ENCODE measurements at regions not wholly inside any gene's neighbourhood (a gene's known extent, or its start where the extent isn't known, plus 50 kb on each side); places are given as distances from the start of the nearest gene placed in this dataset.

DNA sequence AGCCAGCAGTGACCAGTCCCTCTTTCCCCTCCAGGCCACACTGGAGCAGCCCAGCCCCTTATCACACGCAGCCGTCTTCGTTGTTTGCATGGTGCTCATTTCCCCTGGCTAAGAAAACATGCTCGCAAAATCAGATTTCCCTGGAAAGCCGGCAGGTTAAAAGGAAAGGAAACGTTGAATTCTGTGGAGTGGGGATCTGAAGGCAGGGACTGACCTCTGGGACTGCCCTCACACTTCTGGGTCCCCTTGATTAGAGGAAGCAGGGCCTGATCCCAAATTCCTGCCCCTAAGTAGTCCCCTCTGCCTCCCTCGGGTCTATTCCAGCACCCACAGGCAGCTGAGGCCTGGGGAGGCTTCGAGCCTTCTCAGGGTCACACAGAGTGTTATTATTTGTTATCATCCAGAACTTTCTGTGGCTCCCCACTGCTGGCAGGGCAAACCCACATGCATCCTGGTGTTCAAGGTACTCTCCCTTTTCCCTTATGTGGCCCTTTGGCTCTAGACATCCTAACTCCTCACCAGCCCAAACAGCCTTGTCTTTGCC is 125.2 kb upstream of the ZBTB40 start:
- Histone ChIP-seq H2BK120ac (ENCODE audit: low read depth, low read length) (no peak overlapping the region), H2AFZ (ENCODE audit: low read depth, low read length) (no peak overlapping the region)
- 85% methylated on average over 5 of the region's 8 CpGs for WGBS

DNA sequence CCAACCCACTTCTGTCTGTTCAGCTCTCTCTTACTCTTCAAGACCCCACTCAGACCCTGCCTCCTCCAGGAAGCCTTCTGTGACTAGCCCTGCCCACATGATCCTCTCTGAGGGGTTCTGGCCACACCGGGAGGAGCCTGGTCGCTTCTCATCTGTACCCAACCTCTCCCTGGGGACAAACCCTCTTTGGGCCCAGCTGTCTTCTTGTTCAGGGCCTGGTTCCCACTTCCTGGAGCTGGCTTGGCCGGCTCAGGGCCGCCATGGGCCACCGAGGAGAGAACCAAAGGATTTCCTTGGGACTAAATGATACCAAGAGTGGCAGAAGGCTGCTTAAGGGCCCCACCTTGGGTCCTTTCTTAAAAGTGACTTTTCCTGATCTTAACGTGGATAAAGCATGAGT is 124.7 kb upstream of the ZBTB40 start:
- H3K9me3 ChIP-seq (ENCODE audit: control insufficient read depth, low read length) = peaks cover under 1% of the 10 kb centered on the region
- H3K9ac ChIP-seq (ENCODE audit: low read length) = no peak overlapping the region
- no peak overlapping the region for H3K4ac ChIP-seq (ENCODE audit: low read depth in 1 of 2, low read length in 2 of 2)
- H4K91ac ChIP-seq (ENCODE audit: low read length) = no peak overlapping the region
- H3K14ac ChIP-seq (ENCODE audit: low read length in 2 of 2) = no peak overlapping the region
- H2BK5ac ChIP-seq (ENCODE audit: low read depth, low read length, poor library complexity, severe bottlenecking) = no peak overlapping the region
- no peak overlapping the region for H2BK12ac ChIP-seq (ENCODE audit: low read length in 2 of 2)
- H3K23ac ChIP-seq (ENCODE audit: low read length in 2 of 2) = no peak overlapping the region
- peaks cover 37 to 46% of the 10 kb centered on the region in 2 experiments for H3K27me3 ChIP-seq (ENCODE audit: control insufficient read depth in 1 of 2, insufficient read depth in 1 of 2, low read length in 2 of 2)
- H3K27ac ChIP-seq (ENCODE audit: low read length, poor library complexity, severe bottlenecking) = no peak overlapping the region
- no peak overlapping the region for H3K18ac ChIP-seq (ENCODE audit: low read depth in 1 of 2, low read length in 2 of 2)
- no peak overlapping the region for H2AFZ ChIP-seq (ENCODE audit: low read depth, low read length)
- WGBS = 79% methylated on average over 6 of the region's 6 CpGs
- no peak for DNase-seq
- no peak overlapping the region for H2BK120ac ChIP-seq (ENCODE audit: low read depth, low read length)
- no peak overlapping the region for H3K4me2 ChIP-seq (ENCODE audit: low read length, poor library complexity, severe bottlenecking)
- H3K79me1 ChIP-seq (replicated peaks; ENCODE audit: low read length, poor library complexity, severe bottlenecking) = no peaks in the 10 kb centered on the region
- no peak overlapping the region for H4K8ac ChIP-seq (ENCODE audit: low read length)
- no peak overlapping the region for H2AK5ac ChIP-seq (ENCODE audit: low read length, severe bottlenecking)
- no peaks in the 10 kb centered on the region for H3K4me1 ChIP-seq (ENCODE audit: control insufficient read depth, insufficient read depth, low read depth, low read length)
- H3K4me3 ChIP-seq (ENCODE audit: insufficient read depth in 1 of 2, low read depth in 1 of 2, low read length in 2 of 2) = no peak overlapping the region
- H2BK15ac ChIP-seq (ENCODE audit: low read depth, poor library complexity, severe bottlenecking) = no peak overlapping the region
- H3K36me3 ChIP-seq (ENCODE audit: control insufficient read depth in 1 of 2, insufficient read depth in 2 of 2, low read depth in 1 of 2, low read length in 2 of 2) = no peaks in the 10 kb centered on the region

More for the DNA sequence above, 125.2 kb upstream of the ZBTB40 start:
- Histone ChIP-seq H3K79me1 (replicated peaks; ENCODE audit: low read length, poor library complexity, severe bottlenecking) (no peaks in the 10 kb centered on the region), H3K4me2 (ENCODE audit: low read length, poor library complexity, severe bottlenecking) (no peak overlapping the region), H3K36me3 (ENCODE audit: control insufficient read depth in 1 of 2, insufficient read depth in 2 of 2, low read depth in 1 of 2, low read length in 2 of 2) (no peaks in the 10 kb centered on the region), H3K9me3 (ENCODE audit: control insufficient read depth, low read length) (peaks cover 3% of the 10 kb centered on the region), H3K4me1 (ENCODE audit: control insufficient read depth, insufficient read depth, low read depth, low read length) (no peaks in the 10 kb centered on the region), H3K14ac (ENCODE audit: low read length in 2 of 2) (no peak overlapping the region), H2AK5ac (ENCODE audit: low read length, severe bottlenecking) (no peak overlapping the region), H4K8ac (ENCODE audit: low read length) (no peak overlapping the region), H2BK15ac (ENCODE audit: low read depth, poor library complexity, severe bottlenecking) (no peak overlapping the region), H3K23ac (ENCODE audit: low read length in 2 of 2) (no peak overlapping the region), H3K9ac (ENCODE audit: low read length) (no peak overlapping the region), H3K4ac (ENCODE audit: low read depth in 1 of 2, low read length in 2 of 2) (peak overlapping the region in 1 of 2 experiments; percentile 28), H3K18ac (ENCODE audit: low read depth in 1 of 2, low read length in 2 of 2) (no peak overlapping the region), H4K91ac (ENCODE audit: low read length) (no peak overlapping the region), H2BK5ac (ENCODE audit: low read depth, low read length, poor library complexity, severe bottlenecking) (no peak overlapping the region), H3K4me3 (ENCODE audit: insufficient read depth in 1 of 2, low read depth in 1 of 2, low read length in 2 of 2) (no peak overlapping the region), H3K27ac (ENCODE audit: low read length, poor library complexity, severe bottlenecking) (no peak overlapping the region), H3K27me3 (ENCODE audit: control insufficient read depth in 1 of 2, insufficient read depth in 1 of 2, low read length in 2 of 2) (peaks cover 42 to 51% of the 10 kb centered on the region in 2 experiments), H2BK12ac (ENCODE audit: low read length in 2 of 2) (no peak overlapping the region)
- no peak for DNase-seq

DNA sequence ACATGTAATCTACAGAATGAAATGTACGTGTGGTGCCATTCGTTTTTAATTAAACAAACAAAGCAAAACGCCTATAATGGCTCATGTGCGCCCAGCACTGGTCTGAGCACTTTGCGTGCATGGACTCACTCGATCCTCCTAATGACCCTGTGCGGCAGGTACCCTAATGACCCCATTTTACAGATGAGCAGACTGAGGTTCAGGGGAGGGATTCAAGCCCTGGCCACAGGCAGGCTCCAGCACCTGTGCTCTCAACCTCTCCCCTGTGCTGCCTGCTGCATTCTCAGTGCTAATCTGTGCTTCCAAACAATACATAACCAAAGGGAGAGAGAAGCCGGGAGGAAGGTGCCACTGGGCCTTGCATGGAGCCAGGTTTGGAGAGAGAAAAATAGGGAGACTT is 124.2 kb upstream of the ZBTB40 start:
- Histone ChIP-seq H3K9me3 (ENCODE audit: control insufficient read depth, low read length) (no peaks in the 10 kb centered on the region), H3K4me3 (ENCODE audit: insufficient read depth in 1 of 2, low read depth in 1 of 2, low read length in 2 of 2) (no peak overlapping the region), H3K4me1 (ENCODE audit: control insufficient read depth, insufficient read depth, low read depth, low read length) (no peaks in the 10 kb centered on the region), H2AFZ (ENCODE audit: low read depth, low read length) (no peak overlapping the region), H4K8ac (ENCODE audit: low read length) (no peak overlapping the region), H3K27ac (ENCODE audit: low read length, poor library complexity, severe bottlenecking) (no peak overlapping the region), H3K4me2 (ENCODE audit: low read length, poor library complexity, severe bottlenecking) (no peak overlapping the region), H3K18ac (ENCODE audit: low read depth in 1 of 2, low read length in 2 of 2) (no peak overlapping the region), H2BK5ac (ENCODE audit: low read depth, low read length, poor library complexity, severe bottlenecking) (no peak overlapping the region), H2BK120ac (ENCODE audit: low read depth, low read length) (no peak overlapping the region), H3K4ac (ENCODE audit: low read depth in 1 of 2, low read length in 2 of 2) (no peak overlapping the region), H2BK12ac (ENCODE audit: low read length in 2 of 2) (no peak overlapping the region), H3K27me3 (ENCODE audit: control insufficient read depth in 1 of 2, insufficient read depth in 1 of 2, low read length in 2 of 2) (peaks cover 37 to 45% of the 10 kb centered on the region in 2 experiments), H4K91ac (ENCODE audit: low read length) (no peak overlapping the region), H3K9ac (ENCODE audit: low read length) (no peak overlapping the region), H3K36me3 (ENCODE audit: control insufficient read depth in 1 of 2, insufficient read depth in 2 of 2, low read depth in 1 of 2, low read length in 2 of 2) (no peaks in the 10 kb centered on the region), H3K79me1 (replicated peaks; ENCODE audit: low read length, poor library complexity, severe bottlenecking) (no peaks in the 10 kb centered on the region), H3K23ac (ENCODE audit: low read length in 2 of 2) (no peak overlapping the region), H3K14ac (ENCODE audit: low read length in 2 of 2) (no peak overlapping the region), H2AK5ac (ENCODE audit: low read length, severe bottlenecking) (no peak overlapping the region), H2BK15ac (ENCODE audit: low read depth, poor library complexity, severe bottlenecking) (no peak overlapping the region)
- no peak for DNase-seq
- WGBS = 93% methylated on average over 7 of the region's 8 CpGs

DNA sequence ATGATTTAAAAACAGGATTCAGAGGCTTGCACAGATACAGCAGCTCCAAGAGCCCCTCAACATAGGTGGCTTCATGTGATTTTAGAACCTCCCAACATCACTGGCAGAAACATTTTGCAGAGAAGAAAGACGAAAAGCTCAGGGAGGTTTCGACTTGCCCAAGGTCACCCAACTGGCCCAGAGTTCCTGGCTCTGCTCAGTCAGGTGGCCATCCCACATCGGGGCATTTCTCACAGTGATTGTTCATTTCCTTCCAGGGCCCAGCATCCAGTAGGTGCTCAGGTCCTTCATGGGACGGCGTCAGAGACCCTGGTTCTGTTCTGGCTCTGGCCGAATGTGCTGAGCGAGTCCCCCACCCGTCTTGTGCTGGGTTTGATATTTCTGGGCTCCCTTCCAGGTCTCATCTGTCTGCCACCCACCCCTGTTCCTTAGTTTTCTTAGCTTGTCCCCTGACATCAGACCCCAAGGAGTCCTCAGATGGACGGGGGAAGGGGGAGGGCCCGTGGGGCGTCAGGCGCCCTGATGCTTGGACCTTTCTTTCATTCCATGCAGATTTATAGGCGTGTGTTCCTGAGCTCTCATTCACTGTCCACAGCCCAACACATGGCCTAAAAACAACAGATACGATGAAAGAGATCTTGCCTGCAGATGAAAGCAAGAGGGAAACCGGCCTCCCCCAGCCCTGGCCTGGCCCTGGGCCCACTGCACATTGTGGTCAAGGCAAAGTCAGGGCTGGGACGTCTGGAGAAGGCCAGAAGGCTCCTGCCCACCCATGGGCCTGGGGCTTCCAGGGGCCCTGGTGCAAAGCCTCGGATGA is 123.1 kb upstream of the ZBTB40 start:
- Histone ChIP-seq H3K14ac (ENCODE audit: low read length in 2 of 2) (no peak overlapping the region), H3K4me3 (ENCODE audit: insufficient read depth in 1 of 2, low read depth in 1 of 2, low read length in 2 of 2) (no peak overlapping the region), H2BK12ac (ENCODE audit: low read length in 2 of 2) (no peak overlapping the region), H3K18ac (ENCODE audit: low read depth in 1 of 2, low read length in 2 of 2) (no peak overlapping the region), H2BK5ac (ENCODE audit: low read depth, low read length, poor library complexity, severe bottlenecking) (no peak overlapping the region), H3K36me3 (ENCODE audit: control insufficient read depth in 1 of 2, insufficient read depth in 2 of 2, low read depth in 1 of 2, low read length in 2 of 2) (no peaks in the 10 kb centered on the region), H2BK15ac (ENCODE audit: low read depth, poor library complexity, severe bottlenecking) (no peak overlapping the region), H3K4me1 (ENCODE audit: control insufficient read depth, insufficient read depth, low read depth, low read length) (no peaks in the 10 kb centered on the region), H4K8ac (ENCODE audit: low read length) (no peak overlapping the region), H3K27me3 (ENCODE audit: control insufficient read depth in 1 of 2, insufficient read depth in 1 of 2, low read length in 2 of 2) (peaks cover 44 to 51% of the 10 kb centered on the region in 2 experiments), H3K4ac (ENCODE audit: low read depth in 1 of 2, low read length in 2 of 2) (no peak overlapping the region), H3K9me3 (ENCODE audit: control insufficient read depth, low read length) (no peaks in the 10 kb centered on the region), H3K4me2 (ENCODE audit: low read length, poor library complexity, severe bottlenecking) (no peak overlapping the region), H2BK120ac (ENCODE audit: low read depth, low read length) (no peak overlapping the region), H4K91ac (ENCODE audit: low read length) (no peak overlapping the region), H3K79me1 (replicated peaks; ENCODE audit: low read length, poor library complexity, severe bottlenecking) (no peaks in the 10 kb centered on the region), H2AFZ (ENCODE audit: low read depth, low read length) (no peak overlapping the region), H3K9ac (ENCODE audit: low read length) (no peak overlapping the region), H3K23ac (ENCODE audit: low read length in 2 of 2) (no peak overlapping the region), H3K27ac (ENCODE audit: low read length, poor library complexity, severe bottlenecking) (no peak overlapping the region), H2AK5ac (ENCODE audit: low read length, severe bottlenecking) (no peak overlapping the region)
- DNase-seq = no peak
- WGBS = 74% methylated on average over 16 of the region's 17 CpGs

All from mesenchymal stem cell (in vitro differentiated cells and primary cell).